NCI-H1417 treated with DMSO at 0.1 percent for 48 hours (cell line): ENCODE measurements at regions not wholly inside any gene's neighbourhood (a gene's known extent, or its start where the extent isn't known, plus 50 kb on each side); places are given as distances from the start of the nearest gene placed in this dataset.
"Not testable (repeated sequence)": the region's sequence is repeated elsewhere in the genome, so short reads cannot be mapped to it uniquely, and the experiment has no call there.

Experiments used
- DNase-seq: peaks from one replicate; lab custom pipeline; 2025; lab: John Stamatoyannopoulos, UW

- no peak for DNase-seq
These were observed 346.9 kb upstream of the PSMD7 start for GRCh38 chr16:73949574-73950320.

DNA sequence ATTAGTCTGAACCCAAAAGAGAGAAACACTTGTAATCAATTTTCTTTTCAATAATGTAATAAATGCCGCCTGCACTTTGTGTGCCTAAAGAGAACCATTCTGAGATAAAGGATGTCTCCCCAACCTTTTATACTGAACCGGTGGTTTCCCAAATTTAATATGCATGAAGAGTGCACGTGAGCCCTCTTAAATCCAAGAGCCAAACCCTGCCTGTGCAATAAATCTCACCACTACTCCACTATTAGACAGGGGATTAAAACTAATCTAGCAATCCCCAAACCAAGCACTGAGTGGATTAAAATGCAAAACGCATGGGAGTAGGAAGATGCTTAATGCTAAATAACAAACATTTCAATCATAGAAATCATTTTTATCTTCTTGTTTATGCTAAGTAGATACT, 351.0 kb upstream of the PSMD7 start:
- DNase-seq, result no peak

- DNase-seq, result not testable (repeated sequence)
These were observed 353.4 kb upstream of the PSMD7 start for GRCh38 chr16:73943184-73943583.

GRCh38 chr16:73940786-73941185, 355.8 kb upstream of the PSMD7 start:
- DNase-seq, result not testable (repeated sequence)

DNA sequence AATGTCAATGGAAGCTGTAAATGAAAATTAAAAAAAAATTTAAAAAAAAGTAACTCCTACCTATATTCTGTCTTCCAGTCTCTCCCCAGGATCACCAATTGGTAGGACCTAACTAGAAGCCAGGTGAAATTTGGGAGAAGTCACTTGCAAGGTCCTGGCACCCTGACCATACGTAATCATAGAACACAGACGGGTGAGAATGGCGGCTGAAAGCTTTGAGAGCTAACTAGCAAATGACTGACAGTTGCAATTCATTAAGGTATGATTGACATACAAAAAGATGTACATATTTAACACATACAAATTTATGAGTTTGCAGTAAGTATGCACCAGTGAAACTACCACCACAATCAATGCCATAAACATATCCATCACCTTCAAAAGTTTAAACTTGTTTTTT, 372.7 kb upstream of the PSMD7 start:
- no peak for DNase-seq

DNA sequence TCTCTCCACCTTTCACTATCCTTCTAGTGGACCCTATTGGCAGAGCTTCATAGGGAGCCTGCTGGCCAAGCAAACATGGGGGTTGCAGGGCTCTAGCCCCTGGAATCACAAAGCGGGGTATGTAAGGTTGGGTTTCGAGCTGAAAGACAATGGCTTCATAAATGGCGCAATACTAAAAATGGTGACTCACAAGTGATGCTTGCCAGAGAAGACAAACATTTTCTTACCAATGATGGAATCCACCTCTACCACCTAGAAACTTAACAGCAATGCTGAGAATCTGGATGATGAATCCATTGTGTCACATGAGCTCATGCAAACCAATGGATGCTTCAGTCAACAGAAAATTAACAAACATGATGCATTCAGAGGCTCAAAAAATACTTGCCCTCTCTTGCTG, 375.3 kb upstream of the PSMD7 start:
- no peak for DNase-seq

DNA sequence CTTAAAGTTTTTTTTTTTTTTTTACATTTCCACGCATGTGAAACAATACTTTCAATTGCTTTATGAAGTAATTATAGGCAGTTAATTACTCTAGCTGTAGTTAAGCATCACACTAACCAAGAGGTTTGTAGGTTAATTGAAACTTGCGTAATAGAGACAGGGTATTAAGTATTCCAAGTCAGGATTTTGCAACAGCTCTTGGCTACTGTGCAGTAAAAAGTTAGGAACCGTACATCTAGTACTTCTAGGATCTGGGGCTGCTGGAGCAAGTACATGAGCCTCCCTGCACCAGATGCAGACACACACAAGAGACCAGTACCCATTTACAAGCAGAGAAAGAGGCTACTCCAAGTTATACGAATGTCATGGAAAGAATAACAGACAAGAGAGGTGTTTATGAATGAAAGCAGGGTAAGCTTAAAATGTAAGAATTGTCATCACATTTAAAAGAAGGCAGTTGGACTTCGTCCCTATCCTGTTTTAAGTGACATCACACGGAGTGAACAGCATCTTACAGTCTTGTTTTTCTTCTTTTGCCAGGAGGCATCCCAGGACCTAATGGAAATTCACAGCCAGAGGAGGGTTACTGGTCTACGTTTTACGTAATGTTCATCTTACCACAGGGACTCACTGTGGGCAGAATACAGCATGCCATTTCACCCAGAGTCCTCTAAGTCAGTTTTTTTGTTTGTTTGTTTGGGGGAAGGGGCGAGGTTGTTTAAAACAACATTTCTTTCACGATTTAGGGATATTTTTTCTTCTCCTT, 379.6 kb upstream of the PSMD7 start:
- DNase-seq, result no peak

DNA sequence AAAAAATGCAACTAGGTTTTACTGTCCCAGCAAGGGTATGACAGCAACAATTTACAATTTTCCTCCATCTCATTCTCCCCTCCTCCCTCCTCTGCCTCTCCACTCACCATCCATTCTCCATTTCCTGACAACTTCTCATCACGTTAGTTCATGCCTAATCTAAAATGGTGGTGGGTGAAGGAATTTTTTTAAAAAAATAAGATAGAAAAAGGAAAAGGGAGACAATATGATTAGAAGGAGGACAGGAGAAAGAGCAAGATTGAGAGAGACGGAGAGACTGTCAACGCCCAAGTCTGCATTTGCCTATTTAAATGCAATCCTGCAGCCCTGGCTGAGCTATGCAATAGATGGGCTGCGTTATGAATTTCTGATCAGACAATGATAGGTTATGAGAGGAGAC, 380.7 kb upstream of the PSMD7 start:
- no peak for DNase-seq

DNA sequence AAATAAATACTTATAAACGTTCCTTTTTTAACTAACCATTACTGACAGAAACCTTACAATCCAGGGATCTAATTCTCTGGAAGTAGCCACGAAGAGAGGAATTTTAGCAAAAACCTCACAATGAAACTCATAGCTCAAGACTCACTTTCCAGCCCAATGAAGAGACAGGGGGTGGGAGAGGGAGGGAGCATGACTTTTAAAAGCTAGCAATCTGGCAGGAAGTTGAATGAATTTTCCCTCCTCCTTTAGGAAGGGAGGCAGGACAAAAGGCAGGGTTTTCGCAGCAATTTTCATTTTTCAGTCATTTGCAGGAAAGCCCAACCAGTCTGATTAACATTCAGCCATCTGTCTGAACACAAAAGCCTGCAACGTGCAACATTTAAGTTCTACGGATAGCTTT, 381.5 kb upstream of the PSMD7 start:
- no peak for DNase-seq

- DNase-seq, result no peak
These were observed 383.8 kb upstream of the PSMD7 start for GRCh38 chr16:73912850-73913249.

DNA sequence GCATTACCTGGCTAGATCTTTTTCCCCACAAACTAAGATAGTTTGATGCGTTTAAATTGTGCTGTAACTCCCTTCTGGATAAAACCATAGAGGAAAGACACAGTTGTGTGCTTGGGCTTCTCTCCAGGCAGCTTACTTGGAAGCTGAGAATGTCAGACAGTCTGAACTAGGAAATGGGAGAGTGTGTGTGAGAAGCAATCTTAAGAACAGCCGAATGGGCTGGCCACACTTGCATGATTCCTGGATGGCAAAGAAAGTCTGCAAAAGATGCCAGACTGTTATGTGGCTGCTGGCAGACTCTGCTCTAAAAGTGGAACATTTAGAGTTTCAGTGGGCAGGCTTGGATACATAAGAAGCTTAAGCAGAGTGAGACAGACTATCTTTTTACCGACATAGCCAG, 384.3 kb upstream of the PSMD7 start:
- DNase-seq, result no peak

DNA sequence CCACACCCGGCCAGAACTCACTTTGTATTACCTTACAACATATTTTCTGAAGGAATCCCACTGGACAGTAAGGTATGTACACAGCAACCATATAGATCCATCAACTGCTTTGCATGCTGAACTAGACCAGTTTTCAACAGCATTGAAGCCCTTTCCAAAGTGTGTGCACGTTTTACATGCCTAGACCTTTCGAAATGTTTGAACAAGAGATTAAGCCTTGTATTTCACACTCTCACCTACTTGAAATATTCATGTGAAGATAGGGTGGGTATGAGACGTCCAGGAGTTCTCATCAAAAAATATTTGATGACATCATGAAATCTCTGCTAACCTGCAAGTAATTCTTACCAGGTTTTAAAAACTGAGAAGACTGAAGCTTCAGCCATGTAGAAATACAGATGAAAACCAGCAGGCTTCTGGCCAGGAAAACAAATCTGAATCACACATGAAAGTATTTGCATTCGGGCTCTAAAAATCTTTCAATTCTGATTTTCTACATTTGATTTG, 387.0 kb upstream of the PSMD7 start:
- DNase-seq, result no peak

GRCh38 chr16:73891129-73891542, 405.5 kb upstream of the PSMD7 start:
- no peak for DNase-seq

- DNase-seq, result no peak
These were observed 406.2 kb upstream of the PSMD7 start for GRCh38 chr16:73890186-73891128.

DNA sequence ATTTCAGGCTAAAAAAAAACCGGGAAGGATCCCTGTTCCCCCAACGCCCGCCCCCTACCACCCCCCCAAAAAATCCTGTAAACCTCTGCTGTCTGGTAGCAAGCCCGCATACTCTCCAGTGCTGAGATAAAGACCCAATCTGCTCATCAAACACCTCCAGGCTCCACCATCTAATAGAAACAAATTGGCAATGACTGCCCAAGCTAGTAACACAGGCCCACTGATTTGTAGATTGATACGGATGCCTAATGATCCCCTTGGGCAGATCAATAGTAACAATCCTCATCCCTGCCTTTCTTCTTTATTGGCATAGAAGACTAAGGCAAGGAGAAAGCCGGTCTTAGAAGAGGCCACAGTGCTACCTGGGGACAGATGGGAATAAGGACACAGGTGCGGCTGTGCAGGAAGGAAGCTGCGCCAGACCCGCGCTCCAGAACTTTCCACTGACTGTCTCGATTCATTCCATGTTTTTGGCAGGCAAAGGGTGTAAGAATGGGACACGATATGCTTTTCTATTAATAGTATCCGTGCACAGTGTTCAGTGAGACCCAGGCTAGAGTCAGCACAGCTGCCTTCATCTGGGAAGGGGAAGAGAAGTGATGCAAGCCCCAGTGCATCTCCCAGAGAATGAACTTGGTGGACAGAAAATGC, 407.6 kb upstream of the PSMD7 start:
- no peak for DNase-seq

DNA sequence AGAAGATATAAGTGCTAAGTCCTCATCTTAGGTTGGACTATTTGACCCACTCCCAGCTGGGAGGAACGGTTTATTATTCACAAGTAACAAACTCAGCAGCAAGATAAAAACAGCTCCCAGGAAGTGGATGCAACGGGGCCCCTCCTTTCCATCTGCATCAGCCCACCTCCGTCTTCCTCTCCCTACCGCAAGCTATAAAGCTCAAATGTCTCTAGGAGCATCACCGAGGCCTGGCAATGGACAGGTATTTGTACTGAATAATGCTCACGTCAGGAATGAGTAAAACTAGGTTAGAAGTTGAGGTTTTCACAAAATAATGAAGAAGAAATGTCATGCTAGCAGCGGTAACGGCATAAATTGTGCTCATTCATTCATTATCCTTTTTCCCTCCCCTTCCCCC, 408.7 kb upstream of the PSMD7 start:
- DNase-seq, result no peak

DNA sequence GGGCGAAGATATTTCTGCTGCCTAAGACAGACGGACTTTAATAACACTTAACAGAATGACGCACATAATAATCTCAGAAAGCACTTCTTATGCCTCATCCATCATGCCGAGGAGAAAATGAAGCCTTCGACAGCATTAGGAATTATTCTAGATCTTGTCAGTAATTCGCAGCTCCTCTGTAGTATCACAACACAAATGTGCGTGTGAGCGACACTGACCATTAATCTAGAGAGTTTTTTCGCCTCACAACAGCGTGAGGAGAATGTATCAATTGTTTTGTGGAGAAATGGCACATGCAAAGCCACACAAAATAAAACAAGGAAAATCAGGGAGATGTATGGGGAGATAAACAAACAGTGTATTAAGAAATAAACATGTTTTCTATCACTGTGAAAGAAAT, 410.2 kb upstream of the PSMD7 start:
- no peak for DNase-seq

- no peak for DNase-seq
These were observed 411.3 kb upstream of the PSMD7 start for GRCh38 chr16:73885319-73885718.

DNA sequence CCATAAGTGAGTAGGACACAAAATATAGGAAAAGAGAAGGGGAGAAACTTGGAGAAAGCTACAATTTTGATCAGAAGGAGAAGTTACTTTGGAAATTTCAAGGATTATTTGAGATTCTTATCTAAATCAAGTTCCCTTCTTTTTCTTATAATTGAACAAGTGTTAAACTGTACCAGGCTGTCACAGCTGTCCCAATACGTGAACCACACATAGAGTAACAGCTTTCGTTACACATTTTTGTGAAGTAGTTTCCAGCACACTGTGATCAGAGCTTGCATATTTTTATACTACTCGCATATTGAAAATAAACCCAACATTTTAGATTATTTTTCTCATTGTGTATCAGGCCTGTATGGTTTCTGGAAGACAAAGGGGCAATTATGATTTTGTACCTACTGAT, 412.8 kb upstream of the PSMD7 start:
- no peak for DNase-seq

GRCh38 chr16:73883126-73883525, 413.5 kb upstream of the PSMD7 start:
- no peak for DNase-seq

DNA sequence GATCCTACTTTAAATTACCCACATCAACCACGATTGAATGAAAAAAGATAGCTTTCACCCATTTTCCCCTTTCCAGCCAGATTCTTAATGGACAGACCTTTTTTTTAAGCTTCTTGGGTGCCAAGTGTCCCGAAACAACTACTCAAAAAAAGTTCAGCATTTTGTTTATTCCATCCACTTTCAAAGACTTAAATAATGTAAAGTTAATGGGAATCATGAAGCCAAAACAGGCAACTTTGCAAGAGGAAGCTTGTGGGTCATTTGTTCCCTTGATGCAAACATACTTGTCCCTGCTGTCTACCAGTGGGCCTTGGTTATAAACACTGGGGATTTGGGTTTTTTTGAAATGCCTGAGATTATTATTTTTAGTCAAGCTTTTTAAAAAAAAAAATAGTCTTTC, 414.0 kb upstream of the PSMD7 start:
- DNase-seq, result no peak

DNA sequence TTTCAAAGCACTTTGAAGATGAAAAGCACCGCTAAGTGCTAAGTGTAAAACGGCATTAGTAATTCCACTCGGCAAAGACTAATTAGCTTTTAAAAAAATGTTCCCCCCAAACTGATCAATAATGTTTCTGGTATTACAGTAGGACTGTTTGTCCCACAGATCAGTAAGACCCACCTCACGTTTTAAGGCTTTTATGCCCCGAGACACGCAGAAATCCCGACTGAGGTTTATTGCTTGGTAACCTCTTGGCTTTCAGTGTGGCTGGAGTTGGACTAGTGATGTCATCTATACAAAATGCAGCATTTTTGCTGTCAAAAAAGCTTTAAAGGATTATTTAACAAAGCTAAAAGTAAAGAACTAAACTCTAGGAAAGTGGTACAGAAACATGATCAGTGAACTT, 414.6 kb upstream of the PSMD7 start:
- DNase-seq, result no peak
